ENCODE measurements at regions not wholly inside any gene's neighbourhood (a gene's known extent, or its start where the extent isn't known, plus 50 kb on each side); places are given as distances from the start of the nearest gene placed in this dataset.

- Mint-ChIP-seq H3K4me1 (ENCODE audit: low read depth) (peaks cover 21% of the 10 kb centered on the region), H3K9me3 (peaks cover 11% of the 10 kb centered on the region), H3K27ac (no peak overlapping the region), H3K27me3 (ENCODE audit: insufficient read depth) (no peaks in the 10 kb centered on the region), H3K36me3 (ENCODE audit: low read depth) (peaks cover 10% of the 10 kb centered on the region; the same call in 1 of the 2 replicates), H3K4me3 (no peak overlapping the region)
- DNase-seq, result peak; percentile 65
- TF ChIP-seq, protein P1, sequence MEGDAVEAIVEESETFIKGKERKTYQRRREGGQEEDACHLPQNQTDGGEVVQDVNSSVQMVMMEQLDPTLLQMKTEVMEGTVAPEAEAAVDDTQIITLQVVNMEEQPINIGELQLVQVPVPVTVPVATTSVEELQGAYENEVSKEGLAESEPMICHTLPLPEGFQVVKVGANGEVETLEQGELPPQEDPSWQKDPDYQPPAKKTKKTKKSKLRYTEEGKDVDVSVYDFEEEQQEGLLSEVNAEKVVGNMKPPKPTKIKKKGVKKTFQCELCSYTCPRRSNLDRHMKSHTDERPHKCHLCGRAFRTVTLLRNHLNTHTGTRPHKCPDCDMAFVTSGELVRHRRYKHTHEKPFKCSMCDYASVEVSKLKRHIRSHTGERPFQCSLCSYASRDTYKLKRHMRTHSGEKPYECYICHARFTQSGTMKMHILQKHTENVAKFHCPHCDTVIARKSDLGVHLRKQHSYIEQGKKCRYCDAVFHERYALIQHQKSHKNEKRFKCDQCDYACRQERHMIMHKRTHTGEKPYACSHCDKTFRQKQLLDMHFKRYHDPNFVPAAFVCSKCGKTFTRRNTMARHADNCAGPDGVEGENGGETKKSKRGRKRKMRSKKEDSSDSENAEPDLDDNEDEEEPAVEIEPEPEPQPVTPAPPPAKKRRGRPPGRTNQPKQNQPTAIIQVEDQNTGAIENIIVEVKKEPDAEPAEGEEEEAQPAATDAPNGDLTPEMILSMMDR (IDR thresholded peaks at IDR 0.05), result no peak
Observed at GRCh38 chr6:81401970-81402690, 350.4 kb downstream of the TENT5A start.

DNA sequence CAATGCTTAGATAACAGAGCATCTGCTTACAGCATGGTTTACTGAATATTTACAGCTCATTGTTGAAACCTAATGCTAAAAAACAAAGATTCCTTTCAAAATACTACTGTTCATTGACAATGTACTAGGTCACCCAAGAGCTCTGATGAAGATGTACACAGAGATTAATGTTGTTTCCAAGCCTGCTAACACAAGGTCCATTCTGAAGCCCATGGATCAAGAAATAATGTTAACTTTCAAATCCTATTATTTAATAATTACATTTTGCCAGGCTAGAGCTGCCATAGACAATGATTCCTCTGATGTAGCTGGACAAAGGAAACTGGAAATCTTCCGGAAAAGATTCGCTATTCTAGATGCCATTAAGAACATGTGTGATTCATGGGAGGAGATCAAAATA lies 355.6 kb downstream of the TENT5A start:
- H3K36me3 Mint-ChIP-seq (ENCODE audit: low read depth), result peaks cover 22% of the 10 kb centered on the region
- no peaks in the 10 kb centered on the region for H3K27me3 Mint-ChIP-seq (ENCODE audit: insufficient read depth)
- H3K4me3 Mint-ChIP-seq, result no peak overlapping the region
- DNase-seq, result no peak
- TF ChIP-seq, protein P1 (IDR thresholded peaks at IDR 0.05), result no peak
- peaks cover 7% of the 10 kb centered on the region for H3K4me1 Mint-ChIP-seq (ENCODE audit: low read depth)
- H3K27ac Mint-ChIP-seq, result no peak overlapping the region
- H3K9me3 Mint-ChIP-seq, result peaks cover 26% of the 10 kb centered on the region

DNA sequence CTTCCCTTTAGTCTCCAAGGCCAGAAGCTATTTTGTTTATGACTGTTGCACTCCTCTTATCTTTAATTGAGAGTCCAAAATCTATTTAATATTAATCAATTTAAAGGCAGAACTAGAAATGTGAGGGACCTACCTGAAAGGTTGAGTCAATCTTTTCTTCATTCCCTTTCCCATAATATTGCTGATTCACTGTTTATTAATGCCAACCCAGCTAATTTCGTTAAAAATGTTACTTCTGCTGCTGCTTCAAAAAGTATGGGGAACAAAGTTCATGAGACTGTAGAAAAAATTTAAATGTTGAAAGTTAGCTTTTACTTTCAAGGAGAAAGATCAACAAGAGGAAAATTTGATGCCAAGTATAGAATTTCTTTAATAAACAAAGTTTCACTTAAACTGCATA lies 365.3 kb downstream of the TENT5A start:
- H3K4me3 Mint-ChIP-seq, result no peak overlapping the region
- H3K27me3 Mint-ChIP-seq (ENCODE audit: insufficient read depth), result no peaks in the 10 kb centered on the region
- H3K27ac Mint-ChIP-seq, result no peak overlapping the region
- peaks cover 10% of the 10 kb centered on the region for H3K9me3 Mint-ChIP-seq
- H3K4me1 Mint-ChIP-seq (ENCODE audit: low read depth), result peaks cover 22% of the 10 kb centered on the region
- H3K36me3 Mint-ChIP-seq (ENCODE audit: low read depth), result peaks cover 10% of the 10 kb centered on the region
- TF ChIP-seq, protein P1 (IDR thresholded peaks at IDR 0.05), result no peak
- no peak for DNase-seq

GRCh38 chr6:81384921-81385320 lies 367.6 kb downstream of the TENT5A start:
- TF ChIP-seq, protein P1 (IDR thresholded peaks at IDR 0.05), result no peak
- H3K36me3 Mint-ChIP-seq (ENCODE audit: low read depth), result no peaks in the 10 kb centered on the region
- no peak for DNase-seq
- H3K4me1 Mint-ChIP-seq (ENCODE audit: low read depth), result peaks cover 32% of the 10 kb centered on the region
- no peak overlapping the region for H3K4me3 Mint-ChIP-seq
- H3K9me3 Mint-ChIP-seq, result no peaks in the 10 kb centered on the region
- H3K27me3 Mint-ChIP-seq (ENCODE audit: insufficient read depth), result no peaks in the 10 kb centered on the region
- H3K27ac Mint-ChIP-seq, result no peak overlapping the region

DNA sequence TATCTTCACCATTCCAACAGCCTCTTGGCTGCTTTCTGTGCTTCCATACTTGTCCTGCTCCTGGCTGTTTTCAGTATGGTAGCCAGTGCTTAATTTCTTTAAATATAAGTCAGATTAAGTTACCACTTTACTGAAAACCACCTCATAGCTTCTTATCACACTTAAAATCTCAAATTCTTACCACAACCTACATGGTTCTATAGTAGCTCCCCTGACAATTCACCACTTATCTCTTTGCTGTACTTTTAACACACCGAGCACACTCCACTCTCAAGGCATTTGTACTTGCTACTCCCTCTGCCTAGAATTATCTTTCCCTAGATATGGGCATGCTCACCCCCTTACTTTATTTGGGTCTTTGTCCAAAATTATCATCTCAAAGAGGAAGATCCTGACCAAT lies 369.0 kb downstream of the TENT5A start:
- no peaks in the 10 kb centered on the region for H3K27me3 Mint-ChIP-seq (ENCODE audit: insufficient read depth)
- H3K4me3 Mint-ChIP-seq, result no peak overlapping the region
- H3K9me3 Mint-ChIP-seq, result no peaks in the 10 kb centered on the region
- no peak for DNase-seq
- H3K27ac Mint-ChIP-seq, result no peak overlapping the region
- peaks cover 24% of the 10 kb centered on the region for H3K4me1 Mint-ChIP-seq (ENCODE audit: low read depth)
- TF ChIP-seq, protein P1 (IDR thresholded peaks at IDR 0.05), result no peak
- no peaks in the 10 kb centered on the region for H3K36me3 Mint-ChIP-seq (ENCODE audit: low read depth)
